ENCODE measurements at regions not wholly inside any gene's neighbourhood (a gene's known extent, or its start where the extent isn't known, plus 50 kb on each side); places are given as distances from the start of the nearest gene placed in this dataset.
A peak's percentile ranks its signal among the peaks of the same experiment; 100 is the strongest.

DNA sequence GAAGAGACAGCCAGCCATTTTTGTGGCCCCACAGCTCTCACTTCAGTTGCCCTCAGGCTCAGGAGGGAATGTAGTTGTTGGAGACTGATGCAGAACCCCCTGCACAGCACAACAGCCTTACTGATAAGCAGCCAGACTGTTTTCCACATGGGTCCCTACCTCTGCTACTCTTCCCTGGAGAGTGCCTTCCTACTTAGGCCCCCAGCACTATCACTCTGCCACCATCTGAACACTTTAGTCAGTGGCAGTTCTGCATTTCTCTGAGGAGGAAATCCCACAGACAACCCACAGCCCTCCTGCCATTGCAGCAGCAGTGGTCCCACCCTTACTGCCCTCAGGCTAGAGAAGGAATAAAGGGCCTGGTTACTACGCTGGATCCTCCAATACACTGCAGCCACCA is 61.8 kb upstream of the PTPRD start:
- no peaks in the 10 kb centered on the region for H3K4me1 Mint-ChIP-seq
- H3K9me3 Mint-ChIP-seq, result peaks cover 3 to 19% (median 8%) of the 10 kb centered on the region in 7 donors
- H3K27me3 Mint-ChIP-seq, result no peaks in the 10 kb centered on the region
- ATAC-seq (ENCODE audit: low read depth in 2 of 2) (no peak), DNase-seq (no peak)
- no peak overlapping the region for H3K4me3 Mint-ChIP-seq
- H3K36me3 Mint-ChIP-seq, result no peaks in the 10 kb centered on the region
- no peak overlapping the region for H3K27ac Mint-ChIP-seq

GRCh38 chr9:10678010-10678409 is 65.2 kb upstream of the PTPRD start:
- Mint-ChIP-seq H3K4me1 (no peaks in the 10 kb centered on the region), H3K4me3 (no peak overlapping the region), H3K27ac (peak overlapping the region in 2 of 6 donors; percentile 70 to 84), H3K36me3 (no peaks in the 10 kb centered on the region), H3K27me3 (no peaks in the 10 kb centered on the region), H3K9me3 (peaks cover 2 to 18% (median 7%) of the 10 kb centered on the region in 7 donors)
- DNase-seq, result no peak
- no peak for ATAC-seq (ENCODE audit: low read depth in 2 of 2)

DNA sequence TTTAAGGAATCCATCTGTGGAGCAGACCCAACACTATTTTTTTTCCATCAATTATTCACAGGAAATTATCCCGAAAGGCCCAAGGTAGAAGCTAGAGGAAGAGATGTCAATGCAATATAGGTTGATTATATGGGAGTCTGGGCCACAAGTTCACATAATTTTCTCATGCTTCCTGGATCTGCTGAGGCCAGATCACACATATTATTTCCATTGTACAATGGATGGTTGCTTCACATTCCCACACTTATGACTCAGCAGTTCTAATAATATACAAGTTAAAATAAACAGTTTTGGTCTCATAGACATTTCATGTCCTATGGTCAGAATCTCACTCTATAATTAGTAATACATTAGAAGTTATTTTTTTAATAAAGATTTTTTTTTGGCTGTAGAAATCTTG is 66.0 kb upstream of the PTPRD start:
- no peak overlapping the region for H3K4me3 Mint-ChIP-seq
- H3K9me3 Mint-ChIP-seq, result peaks cover under 1 to 14% (median 5%) of the 10 kb centered on the region in 7 donors
- ATAC-seq (ENCODE audit: low read depth in 2 of 2), result no peak
- H3K36me3 Mint-ChIP-seq, result no peaks in the 10 kb centered on the region
- no peak for DNase-seq
- no peaks in the 10 kb centered on the region for H3K27me3 Mint-ChIP-seq
- no peaks in the 10 kb centered on the region for H3K4me1 Mint-ChIP-seq
- H3K27ac Mint-ChIP-seq, result no peak overlapping the region

DNA sequence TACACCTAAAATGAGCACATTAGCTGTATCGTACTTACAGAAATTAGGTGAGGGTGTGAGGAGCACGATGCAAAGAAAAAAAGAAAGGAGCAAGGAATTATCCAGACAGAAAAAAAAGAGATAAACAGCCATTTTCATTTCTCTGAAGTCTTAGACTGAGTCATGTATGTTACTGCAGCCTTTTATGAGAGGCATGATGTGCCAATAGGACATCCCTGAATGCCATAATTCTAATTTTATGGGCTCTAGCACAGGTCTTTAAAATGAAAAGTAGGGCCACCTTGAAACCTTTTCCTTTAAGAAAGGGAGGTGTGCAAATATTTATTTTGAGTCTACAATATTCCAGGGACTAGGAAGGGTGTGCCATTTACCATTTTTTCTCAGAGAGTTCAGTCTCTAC is 74.1 kb upstream of the PTPRD start:
- DNase-seq (no peak), ATAC-seq (ENCODE audit: low read depth in 2 of 2) (no peak)
- H3K27me3 Mint-ChIP-seq, result no peaks in the 10 kb centered on the region
- peaks cover 0 to 8% (median 0%) of the 10 kb centered on the region in 7 donors for H3K9me3 Mint-ChIP-seq
- no peak overlapping the region for H3K4me3 Mint-ChIP-seq
- no peak overlapping the region for H3K27ac Mint-ChIP-seq
- no peaks in the 10 kb centered on the region for H3K36me3 Mint-ChIP-seq
- no peaks in the 10 kb centered on the region for H3K4me1 Mint-ChIP-seq

GRCh38 chr9:10690546-10690945 is 77.7 kb upstream of the PTPRD start:
- H3K9me3 Mint-ChIP-seq, result peaks cover 0 to 8% (median 0%) of the 10 kb centered on the region in 7 donors
- H3K27ac Mint-ChIP-seq, result no peak overlapping the region
- H3K27me3 Mint-ChIP-seq, result no peaks in the 10 kb centered on the region
- no peaks in the 10 kb centered on the region for H3K4me1 Mint-ChIP-seq
- ATAC-seq (ENCODE audit: low read depth in 2 of 2) (no peak), DNase-seq (no peak)
- H3K4me3 Mint-ChIP-seq, result no peak overlapping the region
- no peaks in the 10 kb centered on the region for H3K36me3 Mint-ChIP-seq

GRCh38 chr9:10697044-10697443 is 84.2 kb upstream of the PTPRD start:
- peaks cover 0 to 8% (median 0%) of the 10 kb centered on the region in 7 donors for H3K9me3 Mint-ChIP-seq
- no peaks in the 10 kb centered on the region for H3K4me1 Mint-ChIP-seq
- no peak overlapping the region for H3K27ac Mint-ChIP-seq
- H3K27me3 Mint-ChIP-seq, result no peaks in the 10 kb centered on the region
- ATAC-seq (ENCODE audit: low read depth in 2 of 2) (no peak), DNase-seq (no peak)
- no peaks in the 10 kb centered on the region for H3K36me3 Mint-ChIP-seq
- no peak overlapping the region for H3K4me3 Mint-ChIP-seq

GRCh38 chr9:10700291-10700690 is 87.5 kb upstream of the PTPRD start:
- ATAC-seq (ENCODE audit: low read depth in 2 of 2) (no peak), DNase-seq (no peak)
- peaks cover 0 to 10% (median 2%) of the 10 kb centered on the region in 7 donors for H3K9me3 Mint-ChIP-seq
- H3K4me3 Mint-ChIP-seq, result no peak overlapping the region
- H3K27me3 Mint-ChIP-seq, result no peaks in the 10 kb centered on the region
- H3K36me3 Mint-ChIP-seq, result no peaks in the 10 kb centered on the region
- H3K4me1 Mint-ChIP-seq, result no peaks in the 10 kb centered on the region
- no peak overlapping the region for H3K27ac Mint-ChIP-seq

- Mint-ChIP-seq H3K4me3 (no peak overlapping the region), H3K27me3 (no peaks in the 10 kb centered on the region), H3K4me1 (no peaks in the 10 kb centered on the region), H3K36me3 (no peaks in the 10 kb centered on the region), H3K9me3 (peaks cover 0 to 10% (median 2%) of the 10 kb centered on the region in 7 donors), H3K27ac (no peak overlapping the region)
- ATAC-seq (ENCODE audit: low read depth in 2 of 2) (no peak), DNase-seq (no peak)
Measured at GRCh38 chr9:10700915-10701314, 88.1 kb upstream of the PTPRD start.

DNA sequence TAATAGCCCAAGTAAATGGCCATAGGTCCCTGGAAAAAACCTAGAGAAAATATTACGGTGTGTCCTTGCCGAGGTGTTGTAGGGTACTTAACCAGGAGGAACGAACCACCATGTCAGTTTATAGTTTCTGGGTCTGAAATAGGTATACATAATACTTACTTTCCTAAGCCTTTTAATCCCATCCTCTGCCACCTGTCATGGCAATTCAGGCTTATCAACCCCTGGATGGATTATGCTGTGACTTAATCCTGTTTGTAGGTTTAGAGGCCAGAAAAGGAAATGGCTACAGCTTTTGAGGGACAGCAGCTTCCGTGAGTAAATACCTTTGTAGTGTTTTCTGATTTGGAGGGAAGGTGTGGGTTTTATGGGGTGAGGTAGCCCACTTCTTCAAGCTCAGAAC is 89.1 kb upstream of the PTPRD start:
- no peaks in the 10 kb centered on the region for H3K27me3 Mint-ChIP-seq
- no peak overlapping the region for H3K4me3 Mint-ChIP-seq
- no peaks in the 10 kb centered on the region for H3K36me3 Mint-ChIP-seq
- peaks cover 0 to 7% (median 2%) of the 10 kb centered on the region in 7 donors for H3K9me3 Mint-ChIP-seq
- DNase-seq, result no peak
- H3K4me1 Mint-ChIP-seq, result no peaks in the 10 kb centered on the region
- ATAC-seq (ENCODE audit: low read depth in 2 of 2), result no peak
- no peak overlapping the region for H3K27ac Mint-ChIP-seq

DNA sequence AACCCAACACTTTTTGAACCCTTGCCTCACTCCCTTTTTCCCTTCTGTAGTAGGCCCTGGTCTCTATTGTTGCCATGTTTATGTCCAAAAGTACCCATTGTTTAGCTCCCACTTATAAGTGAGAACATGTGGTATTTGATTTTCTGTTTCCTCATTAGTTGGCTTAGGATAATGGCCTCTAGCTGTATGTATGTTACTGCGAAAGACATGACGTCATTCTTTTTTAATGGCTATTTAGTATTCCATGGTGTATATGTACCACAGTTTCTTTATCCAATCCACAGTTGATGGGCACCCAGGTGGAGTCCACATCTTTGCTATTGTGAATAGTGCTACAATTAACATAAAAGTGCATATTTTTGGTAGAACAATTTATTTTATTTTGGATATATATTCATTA is 90.3 kb upstream of the PTPRD start:
- Mint-ChIP-seq H3K9me3 (peaks cover 0 to 7% (median 2%) of the 10 kb centered on the region in 7 donors), H3K4me3 (no peak overlapping the region), H3K27ac (no peak overlapping the region), H3K4me1 (no peaks in the 10 kb centered on the region), H3K27me3 (no peaks in the 10 kb centered on the region), H3K36me3 (no peaks in the 10 kb centered on the region)
- ATAC-seq (ENCODE audit: low read depth in 2 of 2) (no peak), DNase-seq (no peak)

DNA sequence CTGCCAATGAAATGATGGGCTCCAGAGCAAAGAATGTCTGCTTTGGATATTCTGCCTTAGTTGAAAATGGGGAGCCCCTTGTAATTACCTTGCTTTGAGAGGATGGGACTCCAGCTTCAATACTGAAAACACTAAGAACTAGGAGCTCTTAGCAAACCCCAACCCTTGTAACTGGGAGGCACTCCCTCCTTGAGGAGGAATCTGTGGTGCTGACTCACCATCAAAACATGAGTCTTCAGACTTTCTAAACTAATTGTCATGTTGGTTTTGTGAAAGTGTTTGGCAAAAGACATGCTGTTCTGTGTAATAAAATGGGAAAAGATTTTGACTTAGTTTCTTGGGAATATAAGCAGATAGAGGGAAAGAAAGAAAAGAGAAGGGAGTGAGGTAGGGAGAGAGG is 91.9 kb upstream of the PTPRD start:
- H3K9me3 Mint-ChIP-seq, result peaks cover 0 to 9% (median 2%) of the 10 kb centered on the region in 7 donors
- no peak for ATAC-seq (ENCODE audit: low read depth in 2 of 2)

DNA sequence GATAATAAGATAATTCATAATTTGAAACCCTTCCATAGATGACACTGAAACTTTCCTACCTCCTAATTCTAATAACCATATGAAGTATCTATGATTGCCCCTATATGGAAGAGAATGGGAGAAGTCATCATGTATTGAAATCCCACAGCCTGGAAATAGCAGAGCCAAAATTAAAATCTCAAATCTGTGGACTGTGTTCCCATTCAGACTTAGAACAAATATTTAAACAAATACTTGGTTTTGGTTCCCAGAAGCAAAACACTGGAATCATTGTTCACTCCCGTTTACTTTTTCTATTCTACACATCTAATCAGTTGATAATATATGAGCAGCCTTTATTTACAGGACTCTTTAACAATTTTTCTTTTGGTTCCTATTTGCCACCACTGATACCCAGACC is 92.6 kb upstream of the PTPRD start:
- Mint-ChIP-seq H3K36me3 (no peaks in the 10 kb centered on the region), H3K4me3 (no peak overlapping the region), H3K27ac (no peak overlapping the region), H3K27me3 (no peaks in the 10 kb centered on the region), H3K9me3 (peaks cover 0 to 9% (median 2%) of the 10 kb centered on the region in 7 donors), H3K4me1 (no peaks in the 10 kb centered on the region)
- no peak for DNase-seq
- no peak for ATAC-seq (ENCODE audit: low read depth in 2 of 2)

More for the DNA sequence above, 91.9 kb upstream of the PTPRD start:
- H3K4me3 Mint-ChIP-seq, result no peak overlapping the region
- H3K36me3 Mint-ChIP-seq, result no peaks in the 10 kb centered on the region
- no peak overlapping the region for H3K27ac Mint-ChIP-seq
- H3K27me3 Mint-ChIP-seq, result no peaks in the 10 kb centered on the region
- H3K4me1 Mint-ChIP-seq, result no peaks in the 10 kb centered on the region
- no peak for DNase-seq

- no peak overlapping the region for H3K27ac Mint-ChIP-seq
- no peaks in the 10 kb centered on the region for H3K4me1 Mint-ChIP-seq
- no peaks in the 10 kb centered on the region for H3K27me3 Mint-ChIP-seq
- ATAC-seq (ENCODE audit: low read depth in 2 of 2), result no peak
- no peak overlapping the region for H3K4me3 Mint-ChIP-seq
- no peaks in the 10 kb centered on the region for H3K36me3 Mint-ChIP-seq
- no peak for DNase-seq
- H3K9me3 Mint-ChIP-seq, result peaks cover 0 to 7% (median 2%) of the 10 kb centered on the region in 7 donors
Measured at GRCh38 chr9:10706788-10707187, 94.0 kb upstream of the PTPRD start.

DNA sequence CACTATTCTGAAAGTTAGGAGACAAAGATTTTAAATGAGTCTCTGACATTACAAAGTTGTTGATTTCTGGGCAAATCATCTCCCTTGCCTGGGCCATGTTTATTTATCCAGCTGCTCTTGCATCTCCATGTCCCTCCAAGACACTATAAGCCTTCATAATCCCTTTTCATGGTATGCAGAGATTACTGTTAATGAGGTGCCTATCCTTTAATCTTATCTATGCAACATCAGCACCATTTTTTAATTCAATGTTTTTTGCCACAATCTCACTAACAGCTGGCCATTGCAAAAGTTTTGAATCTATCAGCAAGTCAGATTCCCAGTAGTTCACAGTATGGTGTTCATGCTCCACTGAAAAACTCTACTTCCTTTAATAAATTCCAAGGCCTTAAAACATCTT is 108.5 kb upstream of the PTPRD start:
- ATAC-seq (ENCODE audit: low read depth in 2 of 2), result no peak
- H3K9me3 Mint-ChIP-seq, result peaks cover 0 to 4% (median 0%) of the 10 kb centered on the region in 7 donors
- H3K27me3 Mint-ChIP-seq, result no peaks in the 10 kb centered on the region
- no peaks in the 10 kb centered on the region for H3K4me1 Mint-ChIP-seq
- no peaks in the 10 kb centered on the region for H3K36me3 Mint-ChIP-seq
- DNase-seq, result no peak
- no peak overlapping the region for H3K4me3 Mint-ChIP-seq
- no peak overlapping the region for H3K27ac Mint-ChIP-seq

- Mint-ChIP-seq H3K36me3 (no peaks in the 10 kb centered on the region), H3K4me3 (no peak overlapping the region), H3K27ac (no peak overlapping the region), H3K9me3 (no peaks in the 10 kb centered on the region), H3K4me1 (no peaks in the 10 kb centered on the region), H3K27me3 (no peaks in the 10 kb centered on the region)
- no peak for ATAC-seq (ENCODE audit: low read depth in 2 of 2)
- DNase-seq, result no peak
Measured at GRCh38 chr9:10729213-10729612, 116.4 kb upstream of the PTPRD start.

Measured in naive B cell (primary cell).